ENCODE measurements at regions not wholly inside any gene's neighbourhood (a gene's known extent, or its start where the extent isn't known, plus 50 kb on each side); places are given as distances from the start of the nearest gene placed in this dataset.

DNA sequence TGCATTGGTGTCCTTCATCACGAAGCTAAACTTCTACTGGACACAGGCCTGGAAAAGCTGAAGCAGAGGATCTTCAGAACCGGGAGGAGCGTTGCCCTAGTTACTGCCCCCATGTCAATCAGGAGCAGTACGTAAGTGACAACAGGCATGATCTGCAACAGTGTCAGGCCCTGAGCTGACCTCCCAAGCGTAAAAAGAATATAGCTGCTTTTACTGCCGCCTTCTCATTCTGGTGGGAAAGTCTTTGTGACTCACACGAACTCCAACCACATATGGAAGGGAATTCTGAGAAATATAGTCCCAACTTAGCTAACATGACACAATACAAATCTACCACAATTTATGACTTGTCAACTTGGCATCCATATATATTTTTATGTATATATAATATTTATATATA is 1007.7 kb upstream of the CDH2 start:
- TF ChIP-seq, protein P1, sequence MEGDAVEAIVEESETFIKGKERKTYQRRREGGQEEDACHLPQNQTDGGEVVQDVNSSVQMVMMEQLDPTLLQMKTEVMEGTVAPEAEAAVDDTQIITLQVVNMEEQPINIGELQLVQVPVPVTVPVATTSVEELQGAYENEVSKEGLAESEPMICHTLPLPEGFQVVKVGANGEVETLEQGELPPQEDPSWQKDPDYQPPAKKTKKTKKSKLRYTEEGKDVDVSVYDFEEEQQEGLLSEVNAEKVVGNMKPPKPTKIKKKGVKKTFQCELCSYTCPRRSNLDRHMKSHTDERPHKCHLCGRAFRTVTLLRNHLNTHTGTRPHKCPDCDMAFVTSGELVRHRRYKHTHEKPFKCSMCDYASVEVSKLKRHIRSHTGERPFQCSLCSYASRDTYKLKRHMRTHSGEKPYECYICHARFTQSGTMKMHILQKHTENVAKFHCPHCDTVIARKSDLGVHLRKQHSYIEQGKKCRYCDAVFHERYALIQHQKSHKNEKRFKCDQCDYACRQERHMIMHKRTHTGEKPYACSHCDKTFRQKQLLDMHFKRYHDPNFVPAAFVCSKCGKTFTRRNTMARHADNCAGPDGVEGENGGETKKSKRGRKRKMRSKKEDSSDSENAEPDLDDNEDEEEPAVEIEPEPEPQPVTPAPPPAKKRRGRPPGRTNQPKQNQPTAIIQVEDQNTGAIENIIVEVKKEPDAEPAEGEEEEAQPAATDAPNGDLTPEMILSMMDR (conservative IDR thresholded peaks at IDR 0.05; ENCODE audit: low read depth, low read length), result no peak
- TF ChIP-seq EZH2 (IDR thresholded peaks at IDR 0.05; ENCODE audit: borderline replicate concordance, low read depth, low read length, poor library complexity, severe bottlenecking), result no peak

All from A673 (cell line).